ENCODE measurements at regions not wholly inside any gene's neighbourhood (a gene's known extent, or its start where the extent isn't known, plus 50 kb on each side); places are given as distances from the start of the nearest gene placed in this dataset.

GRCh38 chrX:15191830-15192229 is 78.1 kb downstream of the ASB9 start:
- no peak for TF ChIP-seq GATA3 (IDR thresholded peaks at IDR 0.05; ENCODE audit: low read depth, low read length)
- TF ChIP-seq GATA2 (IDR thresholded peaks at IDR 0.05; ENCODE audit: low read depth, low read length), result no peak

- no peak for TF ChIP-seq GATA3 (IDR thresholded peaks at IDR 0.05; ENCODE audit: low read depth, low read length)
- TF ChIP-seq GATA2 (IDR thresholded peaks at IDR 0.05; ENCODE audit: low read depth, low read length), result no peak
Measured at GRCh38 chrX:15188039-15188438, 81.8 kb downstream of the ASB9 start.

GRCh38 chrX:15177316-15177715 is 92.6 kb downstream of the ASB9 start:
- TF ChIP-seq GATA2 (IDR thresholded peaks at IDR 0.05; ENCODE audit: low read depth, low read length), result no peak
- no peak for TF ChIP-seq GATA3 (IDR thresholded peaks at IDR 0.05; ENCODE audit: low read depth, low read length)

DNA sequence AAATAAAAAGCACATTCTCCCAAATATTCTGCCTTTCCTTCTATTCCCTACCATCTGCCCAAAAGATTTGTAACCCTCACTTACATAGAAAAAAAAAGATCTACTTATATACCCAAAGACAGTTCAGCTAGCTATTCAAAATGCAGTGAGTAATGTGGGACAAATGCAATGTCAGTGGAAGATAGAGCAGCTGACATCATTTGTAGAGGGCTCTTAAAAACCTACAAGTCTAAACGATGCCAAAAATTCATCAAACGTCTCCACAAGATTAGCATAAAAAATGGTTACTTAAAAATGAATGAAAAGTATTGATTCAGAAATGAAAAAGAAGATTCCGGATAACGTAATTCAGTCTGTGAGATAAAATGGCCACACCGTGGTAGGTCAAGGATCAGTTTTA is 96.5 kb downstream of the ASB9 start:
- TF ChIP-seq GATA3 (IDR thresholded peaks at IDR 0.05; ENCODE audit: low read depth, low read length), result no peak
- TF ChIP-seq GATA2 (IDR thresholded peaks at IDR 0.05; ENCODE audit: low read depth, low read length), result no peak

DNA sequence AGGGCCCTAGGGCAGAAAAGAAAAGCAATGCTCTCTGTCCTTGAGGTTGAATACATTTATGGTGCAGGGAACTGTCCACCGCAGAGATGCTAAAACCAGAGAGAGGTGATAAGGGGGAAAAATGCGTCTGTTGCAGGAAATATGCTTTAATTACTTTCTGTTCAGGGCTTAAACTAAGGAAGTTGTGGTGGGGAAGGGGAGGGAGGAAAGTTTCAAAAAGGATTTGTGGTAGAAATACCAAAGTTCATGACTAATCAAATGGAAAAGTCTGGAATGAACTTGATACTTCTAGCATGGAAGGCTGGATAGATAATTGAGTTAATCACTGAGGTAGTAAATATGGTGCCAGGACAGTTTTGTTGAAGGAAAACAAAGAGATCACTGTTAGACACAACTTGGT is 99.0 kb downstream of the ASB9 start:
- TF ChIP-seq GATA3 (IDR thresholded peaks at IDR 0.05; ENCODE audit: low read depth, low read length), result no peak
- no peak for TF ChIP-seq GATA2 (IDR thresholded peaks at IDR 0.05; ENCODE audit: low read depth, low read length)

GRCh38 chrX:15167826-15168225 is 102.1 kb downstream of the ASB9 start:
- TF ChIP-seq GATA3 (IDR thresholded peaks at IDR 0.05; ENCODE audit: low read depth, low read length) (peak; percentile 49; the same call in 1 of the 2 replicates), GATA2 (IDR thresholded peaks at IDR 0.05; ENCODE audit: low read depth, low read length) (peak; percentile 80)

DNA sequence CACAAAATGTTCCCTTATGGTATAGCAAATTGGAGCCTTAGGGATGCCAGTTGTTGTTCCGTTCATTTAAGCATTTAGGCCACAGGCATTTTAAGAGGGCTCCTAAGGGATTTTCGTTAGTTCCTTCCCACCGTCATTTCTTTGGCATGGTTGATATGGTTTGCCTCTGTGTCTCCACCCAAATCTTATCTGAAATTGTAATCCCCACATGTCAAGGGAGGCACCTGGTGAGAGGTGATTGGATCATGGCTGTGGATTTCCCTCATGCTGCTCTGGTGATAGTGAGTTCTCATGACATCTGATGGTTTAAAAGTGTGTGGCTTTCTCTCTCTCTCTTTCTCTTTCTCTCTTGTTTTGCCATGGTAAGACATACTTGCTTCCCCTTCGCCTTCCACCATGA is 104.1 kb downstream of the ASB9 start:
- TF ChIP-seq GATA2 (IDR thresholded peaks at IDR 0.05; ENCODE audit: low read depth, low read length) (no peak), GATA3 (IDR thresholded peaks at IDR 0.05; ENCODE audit: low read depth, low read length) (no peak)

- TF ChIP-seq GATA2 (IDR thresholded peaks at IDR 0.05; ENCODE audit: low read depth, low read length) (no peak), GATA3 (IDR thresholded peaks at IDR 0.05; ENCODE audit: low read depth, low read length) (no peak)
Measured at GRCh38 chrX:15163131-15163530, 106.8 kb downstream of the ASB9 start.

GRCh38 chrX:15160558-15161095 is 109.3 kb downstream of the ASB9 start:
- TF ChIP-seq GATA2 (IDR thresholded peaks at IDR 0.05; ENCODE audit: low read depth, low read length) (no peak), GATA3 (IDR thresholded peaks at IDR 0.05; ENCODE audit: low read depth, low read length) (no peak)

DNA sequence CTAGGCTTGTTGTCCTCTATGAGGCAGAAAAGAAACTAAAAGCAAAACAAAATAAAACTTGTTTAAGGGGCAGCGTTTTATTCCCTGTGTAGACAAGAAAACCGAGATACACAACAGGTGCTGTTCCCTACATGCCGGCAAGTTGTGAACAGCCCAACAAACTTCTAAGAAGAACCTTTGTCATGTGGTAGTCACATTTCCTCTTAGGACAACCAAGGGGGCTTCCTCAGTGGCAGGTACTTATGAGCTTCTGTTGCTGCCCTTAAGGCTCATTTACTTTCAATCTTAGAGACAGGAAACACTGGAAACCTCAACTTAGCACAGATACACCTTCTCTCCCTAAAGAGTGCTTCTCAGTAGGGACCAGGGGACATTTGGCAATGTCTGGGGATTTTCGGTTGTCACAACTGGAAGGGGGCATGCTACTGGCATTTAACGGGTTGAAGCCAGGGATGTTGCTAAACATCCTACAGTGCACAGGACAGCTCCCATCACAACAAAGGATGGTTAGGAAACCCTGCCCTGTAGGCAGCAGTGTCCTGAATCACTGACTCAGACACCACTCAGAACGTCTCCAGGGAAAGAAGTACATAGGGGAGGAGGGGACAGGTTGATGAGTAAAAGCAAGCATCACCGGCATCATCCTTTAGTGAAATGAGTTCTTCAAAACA is 111.0 kb downstream of the ASB9 start:
- TF ChIP-seq GATA3 (IDR thresholded peaks at IDR 0.05; ENCODE audit: low read depth, low read length), result no peak
- no peak for TF ChIP-seq GATA2 (IDR thresholded peaks at IDR 0.05; ENCODE audit: low read depth, low read length)

DNA sequence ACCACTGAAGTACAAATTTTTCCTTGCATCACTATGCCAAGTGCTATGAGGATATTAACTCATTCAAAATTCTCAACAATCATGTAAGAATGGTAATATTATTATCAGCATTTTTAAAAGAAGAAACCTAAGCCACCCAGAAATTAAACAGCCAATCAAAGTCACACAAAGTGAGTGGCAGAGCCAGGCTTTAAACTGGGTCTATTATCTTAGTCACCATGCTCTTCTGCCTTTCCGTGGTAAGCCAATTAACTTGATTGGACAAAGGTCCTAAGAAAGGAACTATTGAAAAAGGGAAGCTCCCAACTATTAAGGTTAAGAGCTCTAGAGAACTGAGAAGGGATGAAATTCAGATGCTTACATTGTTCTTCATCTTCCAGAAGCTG is 111.5 kb downstream of the ASB9 start:
- TF ChIP-seq GATA3 (IDR thresholded peaks at IDR 0.05; ENCODE audit: low read depth, low read length) (no peak), GATA2 (IDR thresholded peaks at IDR 0.05; ENCODE audit: low read depth, low read length) (no peak)

- TF ChIP-seq GATA3 (IDR thresholded peaks at IDR 0.05; ENCODE audit: low read depth, low read length) (no peak), GATA2 (IDR thresholded peaks at IDR 0.05; ENCODE audit: low read depth, low read length) (no peak)
Measured at GRCh38 chrX:15157624-15158023, 112.3 kb downstream of the ASB9 start.

GRCh38 chrX:15151267-15152186 is 118.4 kb downstream of the ASB9 start:
- no peak for TF ChIP-seq GATA3 (IDR thresholded peaks at IDR 0.05; ENCODE audit: low read depth, low read length)
- TF ChIP-seq GATA2 (IDR thresholded peaks at IDR 0.05; ENCODE audit: low read depth, low read length), result no peak

DNA sequence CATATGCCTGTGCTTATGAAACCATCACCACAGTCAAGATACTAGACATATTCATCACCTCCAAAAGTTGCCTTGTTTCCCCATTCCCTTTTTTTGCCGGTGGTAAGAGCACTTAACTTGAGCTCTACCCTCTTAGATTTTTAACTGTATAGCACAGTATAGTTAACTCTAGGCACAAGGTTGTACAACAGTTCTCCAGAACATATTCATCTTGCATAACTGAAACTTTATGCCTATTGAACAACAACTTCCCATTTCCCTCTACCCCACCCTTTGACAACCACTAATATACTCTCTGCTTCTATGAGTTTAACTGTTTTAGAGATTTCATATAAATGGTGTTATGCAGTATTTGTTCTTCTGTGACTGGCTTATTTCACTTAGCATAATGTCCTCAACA is 119.3 kb downstream of the ASB9 start:
- TF ChIP-seq GATA2 (IDR thresholded peaks at IDR 0.05; ENCODE audit: low read depth, low read length) (no peak), GATA3 (IDR thresholded peaks at IDR 0.05; ENCODE audit: low read depth, low read length) (no peak)

DNA sequence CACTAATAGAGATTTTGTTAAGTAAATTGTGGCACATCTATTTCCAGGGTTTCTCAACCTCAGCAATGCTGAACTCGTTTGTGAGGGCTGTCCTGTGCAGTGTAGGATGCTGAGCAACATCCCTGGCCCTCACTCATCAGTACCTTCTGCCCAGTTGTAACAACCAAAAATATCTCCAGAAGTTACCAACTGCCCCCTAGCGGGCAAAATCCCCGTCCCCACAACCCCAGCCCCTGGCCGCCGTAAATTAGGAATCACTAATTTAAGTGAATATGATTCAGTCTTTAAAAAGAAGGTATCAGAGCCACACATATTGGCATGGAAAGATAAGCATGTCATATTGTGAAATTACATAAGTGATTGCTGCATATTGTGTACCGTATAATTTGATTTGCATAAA is 123.4 kb downstream of the ASB9 start:
- TF ChIP-seq GATA2 (IDR thresholded peaks at IDR 0.05; ENCODE audit: low read depth, low read length), result no peak
- TF ChIP-seq GATA3 (IDR thresholded peaks at IDR 0.05; ENCODE audit: low read depth, low read length), result no peak

All from SH-SY5Y (cell line).